Bronchial epithelial cell (primary cell): ENCODE measurements at regions not wholly inside any gene's neighbourhood (a gene's known extent, or its start where the extent isn't known, plus 50 kb on each side); places are given as distances from the start of the nearest gene placed in this dataset.

ENCODE experiments used
- DNase-seq: peaks from one replicate; pipeline ENCODE4 v3.0.0-alpha.2; 2010; ENCODE audit warnings: low read depth
- FAIRE-seq: peaks from 2 replicates; lab custom pipeline; 2011; peaks lifted over from hg19 to GRCh38; lab: Jason Lieb, UNC
- H3K27me3 ChIP-seq: 2 replicates; pipeline ENCODE4 v1.5.1; 2011; ENCODE audit warnings: low read length; ENCODE audit not compliant: control insufficient read depth, insufficient read depth
- H3K36me3 ChIP-seq: 2 replicates; pipeline ENCODE4 v1.5.1; 2011; ENCODE audit warnings: low read length; ENCODE audit not compliant: control insufficient read depth, insufficient read depth
- H3K4me3 ChIP-seq: 2 replicates; pipeline ENCODE4 v1.5.1; 2011; ENCODE audit warnings: mild to moderate bottlenecking, low read depth, low read length, control low read depth
- CTCF ChIP-seq: IDR thresholded peaks from 2 replicates; pipeline ENCODE4 v1.5.1; 2011; ENCODE audit warnings: mild to moderate bottlenecking, moderate library complexity, low read length, control low read depth, inconsistent platforms; ENCODE audit not compliant: insufficient read depth, severe bottlenecking

- TF ChIP-seq CTCF: no peak
- H3K27me3 ChIP-seq: no peaks in the 10 kb centered on the region
- DNase-seq: peak; percentile 86
- no peak for FAIRE-seq
- no peaks in the 10 kb centered on the region for H3K36me3 ChIP-seq
- no peak overlapping the region for H3K4me3 ChIP-seq
Measured at GRCh38 chr11:29119707-29120618, 896.9 kb downstream of the KCNA4 start.

DNA sequence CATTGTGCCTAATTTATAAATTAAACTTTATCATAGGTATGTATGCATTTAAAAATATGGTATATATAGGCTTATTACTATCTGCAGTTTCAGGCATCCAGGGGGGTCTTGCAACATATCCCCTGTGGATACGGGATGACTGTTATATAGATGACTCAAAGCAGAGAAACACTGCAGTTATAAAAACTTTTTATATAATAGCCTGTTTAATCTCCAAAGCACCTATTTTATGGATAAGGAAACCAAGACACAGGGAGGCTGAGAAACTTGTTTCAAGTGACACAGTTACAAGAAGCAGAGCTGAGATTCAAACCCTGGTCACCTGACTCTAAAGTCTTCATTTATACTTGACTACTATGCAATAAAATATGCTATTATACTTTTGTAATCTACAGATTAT lies 897.7 kb downstream of the KCNA4 start:
- peak; percentile 49 for DNase-seq
- no peak for TF ChIP-seq CTCF
- Histone ChIP-seq H3K36me3 (no peaks in the 10 kb centered on the region), H3K27me3 (no peaks in the 10 kb centered on the region), H3K4me3 (no peak overlapping the region)
- no peak for FAIRE-seq

DNA sequence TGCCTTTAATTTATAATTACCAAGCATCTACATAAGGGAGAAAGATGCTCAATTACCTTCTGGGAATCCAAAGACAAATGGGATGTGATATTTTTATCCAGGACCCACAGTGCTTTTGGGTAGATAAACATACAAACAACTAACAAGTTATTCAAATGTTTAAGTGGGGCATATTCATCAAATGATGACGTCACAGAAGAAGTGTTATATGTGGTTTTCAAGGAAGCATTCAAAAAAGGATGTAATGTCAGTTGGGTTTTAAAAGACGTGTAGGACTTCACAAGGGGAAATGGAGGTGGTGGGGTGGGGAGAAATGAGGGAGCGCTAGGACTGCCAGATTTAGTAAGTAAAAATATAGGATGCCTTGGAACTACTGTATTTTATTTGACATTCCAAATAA lies 915.9 kb downstream of the KCNA4 start:
- FAIRE-seq: no peak
- no peak for TF ChIP-seq CTCF
- no peaks in the 10 kb centered on the region for H3K27me3 ChIP-seq

GRCh38 chr11:29095821-29096220 lies 921.0 kb downstream of the KCNA4 start:
- FAIRE-seq (no peak), DNase-seq (no peak)
- Histone ChIP-seq H3K4me3 (no peak overlapping the region), H3K27me3 (no peaks in the 10 kb centered on the region), H3K36me3 (no peaks in the 10 kb centered on the region)
- no peak for TF ChIP-seq CTCF

More for the DNA sequence above, 915.9 kb downstream of the KCNA4 start:
- DNase-seq: no peak
- H3K4me3 ChIP-seq: no peak overlapping the region
- H3K36me3 ChIP-seq: no peaks in the 10 kb centered on the region

DNA sequence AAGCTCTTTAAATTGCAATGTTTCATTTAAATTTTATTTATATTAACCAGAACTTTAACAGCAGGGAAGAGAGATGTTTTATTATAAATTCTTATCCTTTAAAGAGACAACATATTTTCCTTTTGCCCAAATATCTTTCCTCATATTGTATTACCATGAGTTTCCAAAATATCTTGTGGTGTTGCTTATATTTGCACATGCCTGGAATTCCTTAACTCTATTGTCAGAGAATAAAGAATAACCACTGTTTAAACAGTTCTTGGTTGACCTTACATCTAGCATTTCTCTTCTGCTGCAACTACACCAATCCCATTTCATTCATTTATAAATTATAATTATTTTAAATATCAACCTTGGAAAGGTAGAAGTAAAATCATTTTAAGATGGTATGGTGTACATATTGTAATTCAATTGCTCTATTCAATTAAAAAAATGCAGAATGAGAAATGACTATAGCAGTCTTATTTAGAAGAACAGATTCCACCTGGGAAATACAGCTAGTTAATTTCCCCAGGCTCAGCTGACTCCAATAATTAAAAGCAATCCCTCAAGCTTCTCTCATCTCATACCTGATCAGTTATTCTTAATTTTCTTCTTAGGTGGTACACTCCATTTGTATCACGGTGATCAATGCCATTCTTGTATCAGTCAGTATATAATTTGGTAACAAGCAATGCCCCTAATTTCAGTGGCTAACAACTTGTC lies 923.3 kb downstream of the KCNA4 start:
- H3K36me3 ChIP-seq: no peaks in the 10 kb centered on the region
- H3K4me3 ChIP-seq: no peak overlapping the region
- DNase-seq (peak; percentile 47), FAIRE-seq (no peak)
- H3K27me3 ChIP-seq: no peaks in the 10 kb centered on the region
- no peak for TF ChIP-seq CTCF
